OCI-LY3 (cell line): ENCODE measurements at regions not wholly inside any gene's neighbourhood (a gene's known extent, or its start where the extent isn't known, plus 50 kb on each side); places are given as distances from the start of the nearest gene placed in this dataset.
"Not testable (repeated sequence)": the region's sequence is repeated elsewhere in the genome, so short reads cannot be mapped to it uniquely, and the experiment has no call there.

Experiments used
- EZH2phosphoT487 ChIP-seq: fragments of 200-600 bp; shearing (Covaris generic); IDR thresholded peaks from 2 replicates; pipeline ENCODE4 v1.6.1; 2018; ENCODE audit warnings: antibody characterized with exemption, mixed run types, low read depth
- TF ChIP-seq, protein P1 (sequence below): fragments of 200-600, 300-600 bp; sonication (generic); IDR thresholded peaks from 2 replicates; pipeline ENCODE4 v1.5.1; 2014; ENCODE audit warnings: antibody characterized with exemption, low read length, low read depth

DNA sequence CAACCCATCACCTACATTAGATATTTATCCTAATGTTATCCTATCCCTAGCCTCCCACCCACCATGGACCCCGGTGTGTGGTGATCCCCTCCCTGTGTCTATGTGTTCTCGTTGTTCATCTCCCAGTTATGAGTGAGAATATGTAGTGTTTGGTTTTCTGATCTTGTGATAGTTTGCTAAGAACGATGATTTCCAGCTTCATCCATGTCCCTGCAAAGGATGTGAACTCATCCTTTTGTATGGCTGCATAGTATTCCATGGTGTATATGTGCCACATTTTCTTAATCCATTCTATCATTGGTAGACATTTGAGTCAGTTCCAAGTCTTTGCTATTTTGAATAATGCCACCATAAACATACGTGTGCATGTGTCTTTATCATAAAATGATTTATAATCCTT, 185.3 kb downstream of the TTC6 start:
- TF ChIP-seq, protein P1, sequence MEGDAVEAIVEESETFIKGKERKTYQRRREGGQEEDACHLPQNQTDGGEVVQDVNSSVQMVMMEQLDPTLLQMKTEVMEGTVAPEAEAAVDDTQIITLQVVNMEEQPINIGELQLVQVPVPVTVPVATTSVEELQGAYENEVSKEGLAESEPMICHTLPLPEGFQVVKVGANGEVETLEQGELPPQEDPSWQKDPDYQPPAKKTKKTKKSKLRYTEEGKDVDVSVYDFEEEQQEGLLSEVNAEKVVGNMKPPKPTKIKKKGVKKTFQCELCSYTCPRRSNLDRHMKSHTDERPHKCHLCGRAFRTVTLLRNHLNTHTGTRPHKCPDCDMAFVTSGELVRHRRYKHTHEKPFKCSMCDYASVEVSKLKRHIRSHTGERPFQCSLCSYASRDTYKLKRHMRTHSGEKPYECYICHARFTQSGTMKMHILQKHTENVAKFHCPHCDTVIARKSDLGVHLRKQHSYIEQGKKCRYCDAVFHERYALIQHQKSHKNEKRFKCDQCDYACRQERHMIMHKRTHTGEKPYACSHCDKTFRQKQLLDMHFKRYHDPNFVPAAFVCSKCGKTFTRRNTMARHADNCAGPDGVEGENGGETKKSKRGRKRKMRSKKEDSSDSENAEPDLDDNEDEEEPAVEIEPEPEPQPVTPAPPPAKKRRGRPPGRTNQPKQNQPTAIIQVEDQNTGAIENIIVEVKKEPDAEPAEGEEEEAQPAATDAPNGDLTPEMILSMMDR, result not testable (repeated sequence)
- not testable (repeated sequence) for TF ChIP-seq EZH2phosphoT487
